K562 (cell line): ENCODE measurements at regions not wholly inside any gene's neighbourhood (a gene's known extent, or its start where the extent isn't known, plus 50 kb on each side); places are given as distances from the start of the nearest gene placed in this dataset.

Experiments used
- ATAC-seq: fragments of 200-7000 bp; cut with Tn5 transposase; 3 replicates; pipeline ENCODE4 v1.9.1; 2020; ENCODE audit warnings: moderate library complexity
- BruUV-seq: library from RNA; stranded (reverse); fragments of 400-500 nt; replicated peaks from 2 replicates; lab custom pipeline; 2021; lab: Mats Ljungman, UMichigan
- CTCF ChIA-PET: fragments of 300-600 bp; formaldehyde crosslinking; extraction: SDS; loops from one replicate; lab custom pipeline; 2021; ENCODE audit warnings: low intra/inter-chr PET ratio; lab: Yijun Ruan, JAX
- POLR2A ChIA-PET: fragments of 300-600, 350-650 bp; sonication (Branson Sonifier 250); formaldehyde crosslinking; extraction: SDS; loops from one replicate; lab custom pipeline; 2021; ENCODE audit warnings: antibody characterized with exemption, inconsistent platforms; lab: Yijun Ruan, JAX
- DNase-seq, 4 experiments: peaks; one replicate each; pipeline versions ENCODE4 v3.0.0 to v3.0.0-alpha.2; 2011 to 2018; ENCODE audit warnings: low spot score in 3 of 4, mixed read lengths in 3 of 4; ENCODE audit errors: extremely low read depth in 1 of 4
- FAIRE-seq: peaks from 2 replicates; lab custom pipeline; 2011; peaks lifted over from hg19 to GRCh38; lab: Jason Lieb, UNC
- H2AFZ ChIP-seq: 2 replicates; pipeline ENCODE4 v1.6.0; 2011; ENCODE audit warnings: low read depth, low read length, control low read depth, inconsistent platforms
- H3K27ac ChIP-seq: fragments of 200-600 bp; 3 replicates; pipeline ENCODE4 v1.8.0; 2011; ENCODE audit warnings: low read depth, mild to moderate bottlenecking, control low read depth, inconsistent platforms, low read length, moderate library complexity, mixed read lengths; ENCODE audit errors: extremely low read depth
- H3K27me3 ChIP-seq, 2 experiments: fragments of 300-600 bp in 1 of 2; 2 replicates in 1 of 2; 3 replicates in 1 of 2; pipeline versions ENCODE4 v1.6.0 to v1.8.0; 2011; ENCODE audit warnings: inconsistent platforms in 2 of 2, low read length in 2 of 2, mild to moderate bottlenecking in 1 of 2, mixed read lengths in 1 of 2, moderate library complexity in 1 of 2; ENCODE audit not compliant: control insufficient read depth in 2 of 2, insufficient read depth in 2 of 2
- H3K36me3 ChIP-seq: fragments of 300-600 bp; 3 replicates; pipeline ENCODE4 v1.8.0; 2011; ENCODE audit warnings: mild to moderate bottlenecking, low read length, inconsistent platforms; ENCODE audit not compliant: control insufficient read depth, insufficient read depth
- H3K4me1 ChIP-seq, 2 experiments: fragments of 200-600 bp in 1 of 2; replicated peaks in 1 of 2; 2 replicates in 1 of 2; 3 replicates in 1 of 2; pipeline versions ENCODE4 v1.5.1 to v1.8.0; 2011; ENCODE audit warnings: inconsistent platforms in 2 of 2, low read length in 2 of 2, mild to moderate bottlenecking in 1 of 2, mixed read lengths in 1 of 2, moderate library complexity in 1 of 2; ENCODE audit not compliant: control insufficient read depth in 2 of 2, insufficient read depth in 2 of 2
- H3K4me2 ChIP-seq: 2 replicates; pipeline ENCODE4 v1.6.1; 2011; ENCODE audit warnings: low read length, control low read depth, inconsistent platforms, mixed read lengths; ENCODE audit not compliant: insufficient read depth
- H3K4me3 ChIP-seq: fragments of 200-600 bp; sonication (generic), shearing (Covaris generic); 2 replicates; pipeline ENCODE4 v1.5.1; 2016; ENCODE audit warnings: control low read depth, inconsistent platforms
- H3K79me2 ChIP-seq: fragments of 200-600 bp; 3 replicates; pipeline ENCODE4 v1.8.0; 2011; ENCODE audit warnings: low read length, inconsistent platforms; ENCODE audit not compliant: control insufficient read depth, insufficient read depth
- H3K9ac ChIP-seq, 2 experiments: 2 replicates each; pipeline versions ENCODE4 v1.6.0 to v1.6.1; 2011; ENCODE audit warnings: low read depth in 2 of 2, low read length in 2 of 2, control low read depth in 1 of 2, inconsistent platforms in 1 of 2, mild to moderate bottlenecking in 1 of 2, mixed read lengths in 1 of 2; ENCODE audit not compliant: insufficient read depth in 1 of 2
- H3K9me1 ChIP-seq: one replicate; pipeline ENCODE4 v1.6.0; 2011; ENCODE audit warnings: inconsistent platforms, mild to moderate bottlenecking, low read length, moderate library complexity; ENCODE audit not compliant: control insufficient read depth, insufficient read depth
- H3K9me3 ChIP-seq: replicated peaks from 2 replicates; pipeline ENCODE4 v1.5.1; 2011; ENCODE audit warnings: low read depth, low read length, inconsistent platforms; ENCODE audit not compliant: control insufficient read depth, insufficient read depth
- H4K20me1 ChIP-seq: replicated peaks from 2 replicates; pipeline ENCODE4 v1.6.1; 2011; ENCODE audit warnings: low read length, inconsistent platforms, mixed read lengths; ENCODE audit not compliant: control insufficient read depth, insufficient read depth
- E2F4 ChIP-seq: sonication (generic); formaldehyde crosslinking; IDR thresholded peaks from 2 replicates; pipeline ENCODE4 v1.8.0; 2022; ENCODE audit warnings: mild to moderate bottlenecking, low read depth, missing genetic modification reagents
- ID3 ChIP-seq, 2 experiments: fragments of 250-450 bp in 1 of 2; fragments of 450-650 bp in 1 of 2; sonication (Bioruptor Pico) in 1 of 2; IDR thresholded peaks; 2 replicates each; pipeline versions ENCODE4 v1.6.1 to v1.8.0; 2016 to 2021; ENCODE audit warnings: mild to moderate bottlenecking in 2 of 2, moderate library complexity in 2 of 2, missing compliant biosample characterization in 1 of 2, missing genetic modification characterization in 1 of 2
- KDM5B ChIP-seq: fragments of 200-600 bp; sonication (generic); IDR thresholded peaks from 2 replicates; pipeline ENCODE4 v1.6.1; 2012; ENCODE audit warnings: low read depth, mild to moderate bottlenecking, moderate library complexity, low read length, control low read depth, inconsistent platforms; ENCODE audit not compliant: insufficient replicate concordance
- MYNN ChIP-seq, 2 experiments: sonication (generic); formaldehyde crosslinking in 1 of 2; IDR thresholded peaks; 2 replicates each; pipeline versions ENCODE4 v1.5.0 to v1.6.1; 2016 to 2020; ENCODE audit warnings: antibody characterized with exemption in 1 of 2, missing genetic modification reagents in 1 of 2
- NBN ChIP-seq: fragments of 450-650 bp; IDR thresholded peaks from 2 replicates; pipeline ENCODE4 v1.6.1; 2016; ENCODE audit warnings: low read depth, mild to moderate bottlenecking
- NRF1 ChIP-seq, 2 experiments: fragments of 450-650 bp; IDR thresholded peaks in 1 of 2; conservative IDR thresholded peaks in 1 of 2; 2 replicates each; pipeline ENCODE4 v1.6.1; 2014; ENCODE audit warnings: mild to moderate bottlenecking in 2 of 2
- POLR2AphosphoS2 ChIP-seq: IDR thresholded peaks from 2 replicates; pipeline ENCODE4 v1.6.1; 2012; ENCODE audit warnings: low read length, improper control_type of control experiment
- RBBP5 ChIP-seq: fragments of 200-600 bp; sonication (generic); IDR thresholded peaks from 2 replicates; pipeline ENCODE4 v1.6.1; 2012; ENCODE audit warnings: borderline replicate concordance, mild to moderate bottlenecking, low read length, control low read depth, inconsistent platforms; ENCODE audit not compliant: insufficient read depth, poor library complexity, severe bottlenecking
- SMARCA5 ChIP-seq: fragments of 450-650 bp; IDR thresholded peaks from 2 replicates; pipeline ENCODE4 v1.6.1; 2016
- SRSF3 ChIP-seq: fragments of 200-400 bp; formaldehyde crosslinking; IDR thresholded peaks from 2 replicates; pipeline ENCODE4 v1.6.1; 2016; ENCODE audit warnings: mild to moderate bottlenecking, low read length, moderate library complexity; ENCODE audit not compliant: insufficient read depth
- YBX1 ChIP-seq: fragments of 450-650 bp; IDR thresholded peaks from 2 replicates; pipeline ENCODE4 v1.7.1; 2016; ENCODE audit warnings: mild to moderate bottlenecking
- ZBTB17 ChIP-seq: fragments of 450-650 bp; formaldehyde crosslinking; IDR thresholded peaks from 2 replicates; pipeline ENCODE4 v1.4.0; 2020; ENCODE audit warnings: mild to moderate bottlenecking
- ZNF197 ChIP-seq: fragments of 200-800 bp; sonication (Bioruptor generic); IDR thresholded peaks from 2 replicates; pipeline ENCODE4 v1.6.1; 2016; ENCODE audit warnings: low read depth, missing genetic modification characterization, missing compliant biosample characterization
- ZNF609 ChIP-seq: sonication (generic); formaldehyde crosslinking; IDR thresholded peaks from 2 replicates; pipeline ENCODE4 v1.8.1; 2023; ENCODE audit warnings: missing genetic modification reagents, mild to moderate bottlenecking, borderline replicate concordance
- ZNF707 ChIP-seq: fragments of 250-450 bp; sonication (Bioruptor Pico); conservative IDR thresholded peaks from 2 replicates; pipeline ENCODE4 v1.8.0; 2022; ENCODE audit warnings: inconsistent platforms, mild to moderate bottlenecking, moderate library complexity
- WGBS: fragments of 100-300 bp; shearing (Covaris generic); methylation state at CpG from one replicate; pipeline ENCODE4 v1.1.6; 2016; ENCODE audit warnings: low coverage, mixed read lengths; ENCODE audit not compliant: insufficient coverage; ENCODE audit errors: missing lambda C conversion rate; 5-methylcytosine and 5-hydroxymethylcytosine counted together
- in situ Hi-C: fragments of 300-500 bp; cut with MboI; formaldehyde crosslinking; loops from 4 replicates; pipeline ENCODE4 v1.15.0; 2018; ENCODE audit warnings: inconsistent platforms, mixed read lengths
- intact Hi-C: fragments of 100-400 bp; cut with micrococcal nuclease; formaldehyde crosslinking; loops from 2 replicates; pipeline ENCODE4 v1.14.2; 2022

DNA sequence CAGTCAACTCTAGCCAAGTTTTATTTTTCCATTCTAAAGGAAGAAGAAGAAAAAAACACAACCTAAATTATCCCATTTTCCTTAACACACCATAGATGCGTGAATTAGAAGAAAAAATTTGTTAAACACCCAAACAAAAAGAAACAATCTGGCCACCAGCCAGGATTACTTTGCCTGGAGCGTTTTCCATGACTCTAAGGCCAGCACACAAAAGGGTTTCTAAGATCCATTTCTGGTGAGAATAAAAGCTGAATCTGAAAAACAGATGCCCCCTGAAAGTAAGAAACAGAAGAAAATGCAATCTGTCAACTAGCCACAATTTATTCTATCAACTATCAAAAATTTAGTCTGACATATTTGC lies 267.2 kb upstream of the SULF2 start:
- no peaks in the 10 kb centered on the region for H3K27me3 ChIP-seq
- no peak overlapping the region for H3K4me2 ChIP-seq
- no peaks in the 10 kb centered on the region for H3K79me2 ChIP-seq
- ChIA-PET POLR2A (no interaction called here), CTCF (no interaction called here)
- ATAC-seq (no peak), FAIRE-seq (no peak), DNase-seq (no peak)
- intact Hi-C loops = no loop called here
- WGBS = 4% methylated on average over 2 of the region's 2 CpGs
- no peak overlapping the region for H3K4me3 ChIP-seq
- no peak overlapping the region for H3K9ac ChIP-seq
- BruUV-seq = no TSS peak
- TF ChIP-seq ZNF707 (CRISPR knock-in tag) = no peak
- TF ChIP-seq NBN = no peak
- TF ChIP-seq SMARCA5 = no peak
- TF ChIP-seq SRSF3 = no peak
- no peak for TF ChIP-seq ZBTB17
- TF ChIP-seq ZNF197 (CRISPR knock-in tag) = no peak
- no peak for TF ChIP-seq POLR2AphosphoS2
- no peak for TF ChIP-seq MYNN (IDR thresholded peaks at IDR 0.05)
- no peak for TF ChIP-seq MYNN (CRISPR knock-in tag; IDR thresholded peaks at IDR 0.05)
- TF ChIP-seq YBX1 = no peak
- TF ChIP-seq KDM5B = no peak
- no peak for TF ChIP-seq ZNF609
- TF ChIP-seq RBBP5 = no peak
- no peak for TF ChIP-seq NRF1 (conservative IDR thresholded peaks at IDR 0.05 in 1 of 2, IDR thresholded peaks at IDR 0.05 in 1 of 2)
- TF ChIP-seq ID3 (CRISPR knock-in tag; IDR thresholded peaks at IDR 0.05) = no peak
- no peak for TF ChIP-seq ID3 (tag; IDR thresholded peaks at IDR 0.05)
- no peak for TF ChIP-seq E2F4
- H4K20me1 ChIP-seq = no peaks in the 10 kb centered on the region
- H2AFZ ChIP-seq = no peak overlapping the region
- no peaks in the 10 kb centered on the region for H3K9me3 ChIP-seq
- H3K9me1 ChIP-seq = no peaks in the 10 kb centered on the region
- no peaks in the 10 kb centered on the region for H3K36me3 ChIP-seq
- no peaks in the 10 kb centered on the region for H3K4me1 ChIP-seq
- no peak overlapping the region for H3K27ac ChIP-seq
- in situ Hi-C loops = no loop called here
